Type B pancreatic cell (in vitro differentiated cells): ENCODE measurements at regions not wholly inside any gene's neighbourhood (a gene's known extent, or its start where the extent isn't known, plus 50 kb on each side); places are given as distances from the start of the nearest gene placed in this dataset.

Source experiments
- DNase-seq: peaks from one replicate; pipeline ENCODE4 v3.0.0; 2021; ENCODE audit warnings: mixed read lengths; ENCODE audit not compliant: unreplicated experiment; ENCODE audit errors: extremely low spot score
- H3K27ac Mint-ChIP-seq: 2 replicates; pipeline ENCODE4 v1.8.0; 2021; ENCODE audit warnings: mild to moderate bottlenecking, mixed read lengths
- H3K27me3 Mint-ChIP-seq: 2 replicates; pipeline ENCODE4 v1.8.0; 2021; ENCODE audit warnings: mixed read lengths
- H3K36me3 Mint-ChIP-seq: 2 replicates; pipeline ENCODE4 v1.8.0; 2021; ENCODE audit warnings: mixed read lengths
- H3K4me1 Mint-ChIP-seq: one replicate; pipeline ENCODE4 v1.8.0; 2021; ENCODE audit warnings: mixed read lengths; ENCODE audit not compliant: unreplicated experiment
- H3K4me3 Mint-ChIP-seq: 2 replicates; pipeline ENCODE4 v1.8.0; 2021; ENCODE audit warnings: mild to moderate bottlenecking, mixed read lengths
- H3K9me3 Mint-ChIP-seq: 2 replicates; pipeline ENCODE4 v1.8.0; 2021; ENCODE audit warnings: mixed read lengths
- CTCF ChIP-seq: fragments of 200-600 bp; sonication (generic); conservative IDR thresholded peaks from 2 replicates; pipeline ENCODE4 v1.5.0; 2021; ENCODE audit warnings: antibody characterized with exemption, mild to moderate bottlenecking

GRCh38 chr3:157876556-157876955, 229.7 kb downstream of the SHOX2 start:
- TF ChIP-seq CTCF = no peak
- no peak for DNase-seq
- no peaks in the 10 kb centered on the region for H3K4me1 Mint-ChIP-seq
- H3K4me3 Mint-ChIP-seq = no peak overlapping the region
- H3K27ac Mint-ChIP-seq = no peak overlapping the region
- no peaks in the 10 kb centered on the region for H3K27me3 Mint-ChIP-seq
- H3K36me3 Mint-ChIP-seq = no peaks in the 10 kb centered on the region
- H3K9me3 Mint-ChIP-seq = no peaks in the 10 kb centered on the region

GRCh38 chr3:157872902-157873301, 233.3 kb downstream of the SHOX2 start:
- no peaks in the 10 kb centered on the region for H3K27me3 Mint-ChIP-seq
- no peak for TF ChIP-seq CTCF
- no peak overlapping the region for H3K4me3 Mint-ChIP-seq
- H3K27ac Mint-ChIP-seq = no peak overlapping the region
- no peak for DNase-seq
- H3K9me3 Mint-ChIP-seq = no peaks in the 10 kb centered on the region
- H3K36me3 Mint-ChIP-seq = no peaks in the 10 kb centered on the region
- H3K4me1 Mint-ChIP-seq = no peaks in the 10 kb centered on the region

- Mint-ChIP-seq H3K36me3 (no peaks in the 10 kb centered on the region), H3K4me1 (no peaks in the 10 kb centered on the region), H3K27ac (no peak overlapping the region), H3K9me3 (no peaks in the 10 kb centered on the region), H3K4me3 (no peak overlapping the region), H3K27me3 (no peaks in the 10 kb centered on the region)
- no peak for TF ChIP-seq CTCF
- no peak for DNase-seq
Measured at GRCh38 chr3:157871838-157872460, 234.3 kb downstream of the SHOX2 start.

- TF ChIP-seq CTCF = no peak
- H3K27ac Mint-ChIP-seq = no peak overlapping the region
- no peaks in the 10 kb centered on the region for H3K27me3 Mint-ChIP-seq
Measured at GRCh38 chr3:157871248-157871647, 235.0 kb downstream of the SHOX2 start.

GRCh38 chr3:157868946-157869345, 237.3 kb downstream of the SHOX2 start:
- no peaks in the 10 kb centered on the region for H3K4me1 Mint-ChIP-seq
- no peaks in the 10 kb centered on the region for H3K9me3 Mint-ChIP-seq
- no peaks in the 10 kb centered on the region for H3K27me3 Mint-ChIP-seq
- no peak overlapping the region for H3K4me3 Mint-ChIP-seq
- no peak for DNase-seq
- H3K36me3 Mint-ChIP-seq = no peaks in the 10 kb centered on the region
- TF ChIP-seq CTCF = no peak
- no peak overlapping the region for H3K27ac Mint-ChIP-seq

More at GRCh38 chr3:157871248-157871647, 235.0 kb downstream of the SHOX2 start:
- Mint-ChIP-seq H3K9me3 (no peaks in the 10 kb centered on the region), H3K4me1 (no peaks in the 10 kb centered on the region), H3K36me3 (no peaks in the 10 kb centered on the region), H3K4me3 (no peak overlapping the region)
- DNase-seq = no peak

GRCh38 chr3:157868196-157868595, 238.0 kb downstream of the SHOX2 start:
- no peak for TF ChIP-seq CTCF
- no peak overlapping the region for H3K4me3 Mint-ChIP-seq
- peaks cover 2% of the 10 kb centered on the region for H3K27me3 Mint-ChIP-seq
- no peak overlapping the region for H3K27ac Mint-ChIP-seq
- H3K36me3 Mint-ChIP-seq = no peaks in the 10 kb centered on the region
- H3K9me3 Mint-ChIP-seq = no peaks in the 10 kb centered on the region
- DNase-seq = no peak
- H3K4me1 Mint-ChIP-seq = no peaks in the 10 kb centered on the region
